HG02970 (cell line): ENCODE measurements at regions not wholly inside any gene's neighbourhood (a gene's known extent, or its start where the extent isn't known, plus 50 kb on each side); places are given as distances from the start of the nearest gene placed in this dataset.

Experiments
- ATAC-seq: cut with Tn5 transposase; IDR thresholded peaks from one replicate; pipeline ENCODE4 v1.9.1; 2021; ENCODE audit warnings: mild to moderate bottlenecking, moderate library complexity, moderate number of reproducible peaks; ENCODE audit not compliant: unreplicated experiment, low FRiP score

- ATAC-seq: no peak
Observed at GRCh38 chr7:47221826-47222225, 360.1 kb downstream of the TNS3 start.

- no peak for ATAC-seq
Observed at GRCh38 chr7:47218378-47219176, 363.3 kb downstream of the TNS3 start.

- ATAC-seq: no peak
Observed at GRCh38 chr7:47217570-47218360, 364.1 kb downstream of the TNS3 start.

GRCh38 chr7:47217086-47217485 is 364.8 kb downstream of the TNS3 start:
- no peak for ATAC-seq

- no peak for ATAC-seq
Observed at GRCh38 chr7:47216439-47216838, 365.5 kb downstream of the TNS3 start.

- no peak for ATAC-seq
Observed at GRCh38 chr7:47215640-47216039, 366.3 kb downstream of the TNS3 start.

GRCh38 chr7:47215049-47215448 is 366.9 kb downstream of the TNS3 start:
- ATAC-seq: no peak

- ATAC-seq: no peak
Observed at GRCh38 chr7:47213276-47213675, 368.6 kb downstream of the TNS3 start.

- no peak for ATAC-seq
Observed at GRCh38 chr7:47211519-47211973, 370.4 kb downstream of the TNS3 start.

GRCh38 chr7:47210281-47210854 is 371.5 kb downstream of the TNS3 start:
- ATAC-seq: no peak

GRCh38 chr7:47207956-47208355 is 374.0 kb downstream of the TNS3 start:
- ATAC-seq: no peak

GRCh38 chr7:47204709-47205108 is 377.2 kb downstream of the TNS3 start:
- ATAC-seq: no peak

GRCh38 chr7:47202146-47202783 is 379.6 kb downstream of the TNS3 start:
- no peak for ATAC-seq

- ATAC-seq: no peak
Observed at GRCh38 chr7:47198159-47198558, 383.8 kb downstream of the TNS3 start.

- no peak for ATAC-seq
Observed at GRCh38 chr7:47197486-47197885, 384.4 kb downstream of the TNS3 start.

GRCh38 chr7:47196737-47197136 is 385.2 kb downstream of the TNS3 start:
- no peak for ATAC-seq

GRCh38 chr7:47196106-47196645 is 385.7 kb downstream of the TNS3 start:
- ATAC-seq: no peak

- ATAC-seq: no peak
Observed at GRCh38 chr7:47195641-47196040, 386.3 kb downstream of the TNS3 start.

- no peak for ATAC-seq
Observed at GRCh38 chr7:47194516-47195057, 387.3 kb downstream of the TNS3 start.

GRCh38 chr7:47192978-47193377 is 388.9 kb downstream of the TNS3 start:
- no peak for ATAC-seq
